H9 (cell line): ENCODE measurements at regions not wholly inside any gene's neighbourhood (a gene's known extent, or its start where the extent isn't known, plus 50 kb on each side); places are given as distances from the start of the nearest gene placed in this dataset.

Experiments
- DNase-seq: peaks from one replicate; pipeline ENCODE4 v3.0.0-alpha.2; 2017
- H2AFZ ChIP-seq: one replicate; pipeline ENCODE4 v1.6.1; 2013; ENCODE audit warnings: mild to moderate bottlenecking, low read length, control low read depth, moderate library complexity
- H2AK5ac ChIP-seq: 2 replicates; pipeline ENCODE4 v1.6.1; 2013; ENCODE audit warnings: low read length, control low read depth, mixed read lengths; ENCODE audit not compliant: insufficient read length
- H2BK120ac ChIP-seq: one replicate; pipeline ENCODE4 v1.6.1; 2013; ENCODE audit warnings: low read depth, mild to moderate bottlenecking, low read length, control low read depth, inconsistent platforms; ENCODE audit not compliant: poor library complexity, severe bottlenecking
- H2BK12ac ChIP-seq: 2 replicates; pipeline ENCODE4 v1.6.1; 2013; ENCODE audit warnings: low read length, control low read depth, mixed read lengths, low read depth; ENCODE audit not compliant: insufficient read length
- H2BK15ac ChIP-seq: 2 replicates; pipeline ENCODE4 v1.6.1; 2013; ENCODE audit warnings: low read depth, low read length, control low read depth
- H2BK20ac ChIP-seq: one replicate; pipeline ENCODE4 v1.6.1; 2013; ENCODE audit warnings: low read depth, mild to moderate bottlenecking, low read length, control low read depth, inconsistent platforms; ENCODE audit not compliant: poor library complexity, severe bottlenecking
- H2BK5ac ChIP-seq: 2 replicates; pipeline ENCODE4 v1.6.1; 2013; ENCODE audit warnings: low read length, control low read depth, mixed read lengths; ENCODE audit not compliant: insufficient read length
- H3K14ac ChIP-seq: 2 replicates; pipeline ENCODE4 v1.6.1; 2013; ENCODE audit warnings: low read length, control low read depth; ENCODE audit not compliant: insufficient read depth
- H3K18ac ChIP-seq: 2 replicates; pipeline ENCODE4 v1.6.1; 2013; ENCODE audit warnings: low read depth, mild to moderate bottlenecking, mixed read lengths, low read length, control low read depth; ENCODE audit not compliant: insufficient read length
- H3K23ac ChIP-seq: 2 replicates; pipeline ENCODE4 v1.6.1; 2013; ENCODE audit warnings: low read length, control low read depth, mixed read lengths, low read depth; ENCODE audit not compliant: insufficient read length
- H3K23me2 ChIP-seq: 2 replicates; pipeline ENCODE4 v1.6.1; 2013; ENCODE audit warnings: low read depth, mild to moderate bottlenecking, mixed read lengths, low read length, control low read depth; ENCODE audit not compliant: insufficient read length, poor library complexity, severe bottlenecking
- H3K27ac ChIP-seq: 2 replicates; pipeline ENCODE4 v1.5.1; 2013; ENCODE audit warnings: low read length, control low read depth, mixed read lengths, low read depth; ENCODE audit not compliant: insufficient read length
- H3K27me3 ChIP-seq: 2 replicates; pipeline ENCODE4 v1.6.1; 2013; ENCODE audit warnings: low read length, control low read depth, inconsistent platforms; ENCODE audit not compliant: insufficient read depth
- H3K4ac ChIP-seq: 2 replicates; pipeline ENCODE4 v1.6.1; 2013; ENCODE audit warnings: low read depth, mild to moderate bottlenecking, control low read depth, inconsistent platforms, low read length, moderate library complexity
- H3K4me1 ChIP-seq: 2 replicates; pipeline ENCODE4 v1.6.1; 2013; ENCODE audit warnings: low read length, control low read depth, inconsistent platforms; ENCODE audit not compliant: insufficient read depth
- H3K4me2 ChIP-seq: 2 replicates; pipeline ENCODE4 v1.6.1; 2013; ENCODE audit warnings: low read length, control low read depth, mixed read lengths; ENCODE audit not compliant: insufficient read length, insufficient read depth
- H3K56ac ChIP-seq: 2 replicates; pipeline ENCODE4 v1.6.1; 2013; ENCODE audit warnings: low read depth, mild to moderate bottlenecking, mixed read lengths, low read length, control low read depth; ENCODE audit not compliant: insufficient read length
- H3K79me1 ChIP-seq: 2 replicates; pipeline ENCODE4 v1.6.1; 2013; ENCODE audit warnings: low read depth, mild to moderate bottlenecking, moderate library complexity, low read length, control low read depth, inconsistent platforms; ENCODE audit not compliant: insufficient read depth, poor library complexity, severe bottlenecking
- H3K79me2 ChIP-seq: 2 replicates; pipeline ENCODE4 v1.6.1; 2013; ENCODE audit warnings: low read length, control low read depth, inconsistent platforms; ENCODE audit not compliant: insufficient read depth
- H3K9ac ChIP-seq: 2 replicates; pipeline ENCODE4 v1.6.1; 2013; ENCODE audit warnings: low read length, control low read depth, mixed read lengths; ENCODE audit not compliant: insufficient read length; ENCODE audit errors: extremely low read depth
- H3K9me3 ChIP-seq: one replicate; pipeline ENCODE4 v1.6.1; 2013; ENCODE audit warnings: low read depth, low read length, inconsistent platforms; ENCODE audit not compliant: control insufficient read depth
- H3T11ph ChIP-seq: one replicate; pipeline ENCODE4 v1.6.1; 2013; ENCODE audit warnings: mild to moderate bottlenecking, low read length, control low read depth, inconsistent platforms
- H4K20me1 ChIP-seq: one replicate; pipeline ENCODE4 v1.6.1; 2013; ENCODE audit not compliant: control insufficient read depth, insufficient read length, insufficient read depth
- H4K5ac ChIP-seq: 2 replicates; pipeline ENCODE4 v1.6.1; 2013; ENCODE audit warnings: low read depth, mild to moderate bottlenecking, mixed read lengths, low read length, control low read depth; ENCODE audit not compliant: insufficient read length
- H4K8ac ChIP-seq: replicated peaks from 2 replicates; pipeline ENCODE4 v1.6.1; 2013; ENCODE audit warnings: low read length, control low read depth, mixed read lengths, low read depth; ENCODE audit not compliant: insufficient read length
- H4K91ac ChIP-seq: 2 replicates; pipeline ENCODE4 v1.6.1; 2013; ENCODE audit warnings: low read depth, mild to moderate bottlenecking, moderate library complexity, mixed read lengths, low read length, control low read depth; ENCODE audit not compliant: insufficient read length
- H3K27ac Mint-ChIP-seq, 3 experiments: 2 replicates in 2 of 3; 3 replicates in 1 of 3; pipeline ENCODE4 v1.8.0; 2020 to 2021; ENCODE audit warnings: mixed read lengths in 3 of 3, mild to moderate bottlenecking in 1 of 3, moderate library complexity in 1 of 3
- H3K27me3 Mint-ChIP-seq: 2 replicates; pipeline ENCODE4 v1.8.0; 2021; ENCODE audit warnings: low read depth, mild to moderate bottlenecking, moderate library complexity, mixed read lengths
- H3K36me3 Mint-ChIP-seq, 3 experiments: 2 replicates in 2 of 3; 3 replicates in 1 of 3; pipeline ENCODE4 v1.8.0; 2020 to 2021; ENCODE audit warnings: low read depth in 3 of 3, mixed read lengths in 3 of 3; ENCODE audit not compliant: insufficient read depth in 1 of 3
- H3K4me1 Mint-ChIP-seq, 2 experiments: 2 replicates each; pipeline ENCODE4 v1.8.0; 2020; ENCODE audit warnings: mixed read lengths in 2 of 2
- H3K4me3 Mint-ChIP-seq, 2 experiments: 2 replicates in 1 of 2; 3 replicates in 1 of 2; pipeline ENCODE4 v1.8.0; 2020 to 2021; ENCODE audit warnings: mild to moderate bottlenecking in 2 of 2, mixed read lengths in 2 of 2, moderate library complexity in 1 of 2
- H3K9me3 Mint-ChIP-seq, 2 experiments: 2 replicates in 1 of 2; 3 replicates in 1 of 2; pipeline ENCODE4 v1.8.0; 2020; ENCODE audit warnings: mild to moderate bottlenecking in 2 of 2, mixed read lengths in 2 of 2, moderate library complexity in 1 of 2
- CTCF ChIP-seq: fragments of 200-600 bp; sonication (generic); conservative IDR thresholded peaks from 3 replicates; pipeline ENCODE4 v1.8.0; 2021; ENCODE audit warnings: antibody characterized with exemption, mild to moderate bottlenecking
- WGBS: extraction: QIAGEN DNeasy Blood & Tissue Kit; methylation state at CpG from one replicate; pipeline ENCODE4 v1.1.7; 2013; ENCODE audit warnings: missing lambda C conversion rate, low lambda C conversion rate, mixed read lengths; ENCODE audit not compliant: insufficient read length; ENCODE audit errors: extremely low coverage; 5-methylcytosine and 5-hydroxymethylcytosine counted together

DNA sequence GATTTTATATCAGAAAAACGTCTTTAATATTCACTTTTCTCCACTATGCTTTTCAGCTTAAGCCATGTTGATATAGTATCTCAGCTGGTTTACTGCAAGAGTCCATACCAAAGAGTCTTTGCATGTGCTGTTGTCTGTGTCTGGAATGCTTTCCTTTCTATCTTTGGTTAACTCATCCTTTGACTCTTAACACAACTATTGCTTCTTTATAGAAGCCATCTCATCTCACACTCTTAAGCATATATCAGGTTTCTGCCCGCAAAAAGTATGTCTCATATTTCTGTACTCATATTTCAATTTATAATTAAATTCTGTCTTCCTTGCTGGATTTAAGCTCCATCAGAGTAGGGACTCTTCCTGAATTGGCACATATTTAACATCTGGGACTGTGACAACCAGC lies 220.9 kb upstream of the KCNK2 start:
- H3K4me3 Mint-ChIP-seq: no peak overlapping the region
- no CpG with 5 or more reads among the region's 2 CpGs for WGBS
- H3K4me1 Mint-ChIP-seq: no peaks in the 10 kb centered on the region
- Histone ChIP-seq H3K18ac (no peak overlapping the region), H3K4ac (no peak overlapping the region), H3K79me2 (no peaks in the 10 kb centered on the region), H3K56ac (no peak overlapping the region), H2BK12ac (no peak overlapping the region), H2AFZ (no peak overlapping the region), H4K20me1 (no peaks in the 10 kb centered on the region), H3K4me1 (no peaks in the 10 kb centered on the region), H3K23ac (no peak overlapping the region), H4K8ac (no peak overlapping the region), H2BK15ac (no peak overlapping the region), H2BK20ac (no peak overlapping the region), H3K14ac (no peak overlapping the region), H3T11ph (no peak overlapping the region), H4K5ac (no peak overlapping the region), H4K91ac (no peak overlapping the region), H2BK120ac (no peak overlapping the region), H3K9me3 (no peaks in the 10 kb centered on the region), H3K27me3 (no peaks in the 10 kb centered on the region), H2AK5ac (no peak overlapping the region), H3K23me2 (no peaks in the 10 kb centered on the region), H2BK5ac (no peak overlapping the region), H3K4me2 (no peak overlapping the region), H3K9ac (no peak overlapping the region), H3K79me1 (no peaks in the 10 kb centered on the region), H3K27ac (no peak overlapping the region)
- DNase-seq: no peak
- no peak for TF ChIP-seq CTCF
- no peaks in the 10 kb centered on the region; a peak in 1 of 7 replicates for H3K36me3 Mint-ChIP-seq
- peaks cover 0 to 2% of the 10 kb centered on the region in 2 experiments; a peak in 2 of 5 replicates for H3K9me3 Mint-ChIP-seq
- no peak overlapping the region for H3K27ac Mint-ChIP-seq
- H3K27me3 Mint-ChIP-seq: no peaks in the 10 kb centered on the region
